Suprapubic skin (tissue), 4 donors: ENCODE measurements at regions not wholly inside any gene's neighbourhood (a gene's known extent, or its start where the extent isn't known, plus 50 kb on each side); places are given as distances from the start of the nearest gene placed in this dataset.

Experiments used
- DNase-seq, 2 donors: peaks; one replicate each; pipeline ENCODE4 v3.0.0-alpha.2; 2019; ENCODE audit warnings: low spot score in 2 of 2
- H3K27ac ChIP-seq: fragments of 200-600 bp; sonication (generic); one replicate; pipeline ENCODE4 v1.5.1; 2019
- H3K27me3 ChIP-seq: fragments of 200-600 bp; sonication (generic); one replicate; pipeline ENCODE4 v1.5.1; 2019
- H3K36me3 ChIP-seq: fragments of 200-600 bp; sonication (generic); one replicate; pipeline ENCODE4 v1.5.1; 2019
- H3K4me1 ChIP-seq: fragments of 200-600 bp; sonication (generic); one replicate; pipeline ENCODE4 v1.5.1; 2019
- H3K4me3 ChIP-seq: fragments of 200-600 bp; sonication (generic); one replicate; pipeline ENCODE4 v1.5.1; 2019; ENCODE audit warnings: mild to moderate bottlenecking
- H3K9me3 ChIP-seq: fragments of 200-600 bp; sonication (generic); one replicate; pipeline ENCODE4 v1.5.1; 2019
- EP300 ChIP-seq: sonication (generic); formaldehyde crosslinking; IDR thresholded peaks from one replicate; pipeline ENCODE4 v1.6.1; 2017; ENCODE audit warnings: antibody characterized with exemption
- POLR2A ChIP-seq, 2 donors: fragments of 450-650 bp; IDR thresholded peaks; one replicate each; pipeline ENCODE4 v1.6.1; 2017; ENCODE audit warnings: antibody characterized with exemption in 2 of 2, mild to moderate bottlenecking in 2 of 2, moderate library complexity in 2 of 2
- POLR2AphosphoS5 ChIP-seq, 3 donors: sonication (generic); formaldehyde crosslinking; IDR thresholded peaks; one replicate each; pipeline ENCODE4 v1.6.1; 2017; ENCODE audit warnings: antibody characterized with exemption in 3 of 3
- WGBS: methylation state at CpG from one replicate; pipeline ENCODE4 v1.1.5; 2018; 5-methylcytosine and 5-hydroxymethylcytosine counted together
- TF ChIP-seq, protein P1 (sequence below), 2 donors: fragments of 200-600 bp in 1 of 2; fragments of 450-650 bp in 1 of 2; sonication (generic) in 1 of 2; IDR thresholded peaks; one replicate each; pipeline ENCODE4 v1.5.1; 2016 to 2019; ENCODE audit warnings: antibody characterized with exemption in 2 of 2, mild to moderate bottlenecking in 1 of 2, moderate library complexity in 1 of 2

DNA sequence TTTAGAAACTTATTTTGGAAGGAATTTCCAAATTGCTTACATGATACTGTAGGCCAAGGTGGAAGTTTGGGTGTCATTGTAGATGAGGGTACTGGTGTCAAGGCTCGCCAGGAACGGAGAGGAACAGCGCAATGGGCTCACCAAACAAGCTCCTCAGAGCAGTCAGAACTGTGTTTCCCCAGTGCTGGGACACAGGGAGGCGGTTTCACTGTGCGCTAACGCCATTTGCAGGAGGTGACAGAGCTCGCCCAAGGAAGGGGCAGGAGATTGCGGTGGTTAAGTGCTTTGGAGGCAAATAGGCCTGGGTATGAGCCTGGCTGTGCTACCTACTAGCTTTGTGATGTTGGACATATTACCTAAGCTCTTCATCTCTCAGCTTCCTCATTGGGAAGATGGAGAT lies 57.3 kb downstream of the HHEX start:
- Histone ChIP-seq H3K4me1 (no peaks in the 10 kb centered on the region), H3K9me3 (no peaks in the 10 kb centered on the region), H3K36me3 (no peaks in the 10 kb centered on the region), H3K4me3 (no peak overlapping the region), H3K27ac (no peak overlapping the region), H3K27me3 (no peaks in the 10 kb centered on the region)
- WGBS: 97% methylated on average over 8 of the region's 8 CpGs
- no peak for TF ChIP-seq POLR2A (IDR thresholded peaks at IDR 0.05)
- no peak for TF ChIP-seq EP300
- TF ChIP-seq, protein P1, sequence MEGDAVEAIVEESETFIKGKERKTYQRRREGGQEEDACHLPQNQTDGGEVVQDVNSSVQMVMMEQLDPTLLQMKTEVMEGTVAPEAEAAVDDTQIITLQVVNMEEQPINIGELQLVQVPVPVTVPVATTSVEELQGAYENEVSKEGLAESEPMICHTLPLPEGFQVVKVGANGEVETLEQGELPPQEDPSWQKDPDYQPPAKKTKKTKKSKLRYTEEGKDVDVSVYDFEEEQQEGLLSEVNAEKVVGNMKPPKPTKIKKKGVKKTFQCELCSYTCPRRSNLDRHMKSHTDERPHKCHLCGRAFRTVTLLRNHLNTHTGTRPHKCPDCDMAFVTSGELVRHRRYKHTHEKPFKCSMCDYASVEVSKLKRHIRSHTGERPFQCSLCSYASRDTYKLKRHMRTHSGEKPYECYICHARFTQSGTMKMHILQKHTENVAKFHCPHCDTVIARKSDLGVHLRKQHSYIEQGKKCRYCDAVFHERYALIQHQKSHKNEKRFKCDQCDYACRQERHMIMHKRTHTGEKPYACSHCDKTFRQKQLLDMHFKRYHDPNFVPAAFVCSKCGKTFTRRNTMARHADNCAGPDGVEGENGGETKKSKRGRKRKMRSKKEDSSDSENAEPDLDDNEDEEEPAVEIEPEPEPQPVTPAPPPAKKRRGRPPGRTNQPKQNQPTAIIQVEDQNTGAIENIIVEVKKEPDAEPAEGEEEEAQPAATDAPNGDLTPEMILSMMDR (IDR thresholded peaks at IDR 0.05): no peak
- no peak for TF ChIP-seq POLR2AphosphoS5 (IDR thresholded peaks at IDR 0.05)
- no peak for DNase-seq

DNA sequence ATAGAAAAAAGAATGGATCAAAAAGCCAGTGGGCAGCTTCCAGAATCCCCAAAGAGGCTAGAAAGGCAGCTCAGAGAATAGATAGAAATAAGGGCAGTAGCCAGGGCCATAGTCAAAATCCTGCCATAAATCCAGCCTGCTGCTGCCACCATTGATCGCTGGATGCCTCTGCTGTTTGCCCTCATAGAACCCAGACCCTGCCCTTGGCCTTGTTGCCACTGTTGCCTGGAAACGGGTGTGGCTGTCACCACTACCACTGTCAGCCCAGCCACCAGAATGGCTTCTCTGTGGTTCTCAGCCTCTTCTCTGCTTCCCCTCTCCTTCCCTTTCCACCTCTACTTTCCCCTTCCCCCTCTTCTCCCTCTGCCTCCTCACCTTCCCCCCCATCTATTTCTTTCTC lies 57.8 kb downstream of the HHEX start:
- DNase-seq: no peak
- no peak for TF ChIP-seq EP300
- TF ChIP-seq POLR2AphosphoS5 (IDR thresholded peaks at IDR 0.05): no peak
- no peak for TF ChIP-seq POLR2A (IDR thresholded peaks at IDR 0.05)
- TF ChIP-seq, protein P1 (IDR thresholded peaks at IDR 0.05): no peak
- no peaks in the 10 kb centered on the region for H3K4me1 ChIP-seq

DNA sequence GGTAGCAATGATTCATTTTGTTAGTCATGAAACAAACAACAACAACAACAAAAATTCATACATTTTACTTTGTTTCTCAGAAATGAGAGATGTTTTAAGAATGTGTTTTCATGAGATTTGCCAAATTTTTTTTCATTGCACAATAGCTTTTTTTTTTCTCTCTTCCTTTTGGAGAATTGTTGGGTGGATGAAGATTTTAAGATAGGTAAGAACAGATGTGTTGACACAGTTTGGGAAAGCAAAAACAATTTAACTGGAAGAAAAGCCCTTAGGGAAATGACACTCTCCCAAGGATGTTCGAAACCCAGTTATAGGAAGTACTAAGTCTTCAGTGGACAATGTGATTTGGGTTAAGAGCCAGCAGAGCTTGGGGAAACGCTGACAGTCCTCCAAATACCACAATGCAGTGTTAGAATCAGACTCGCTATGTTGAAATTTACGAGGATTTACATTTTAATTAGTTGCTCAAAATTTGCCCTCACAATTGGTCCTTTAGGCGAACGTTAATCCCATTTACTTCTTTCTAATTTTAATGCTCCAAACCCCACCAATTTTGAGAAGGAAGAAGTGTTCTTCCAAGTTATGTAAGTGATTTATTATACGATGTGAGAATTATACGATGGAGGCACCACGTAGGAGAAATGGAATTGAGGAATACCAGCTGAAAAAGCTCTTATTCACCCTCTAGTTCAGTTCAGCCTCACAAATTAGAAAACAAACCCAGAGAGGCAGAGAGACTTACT lies 61.2 kb downstream of the HHEX start:
- Histone ChIP-seq H3K4me1 (no peaks in the 10 kb centered on the region), H3K27me3 (no peaks in the 10 kb centered on the region), H3K9me3 (no peaks in the 10 kb centered on the region), H3K27ac (no peak overlapping the region), H3K4me3 (no peak overlapping the region), H3K36me3 (no peaks in the 10 kb centered on the region)
- whole genome bisulfite sequencing: 55% methylated on average over 9 of the region's 9 CpGs
- no peak for TF ChIP-seq POLR2AphosphoS5 (IDR thresholded peaks at IDR 0.05)
- no peak for TF ChIP-seq POLR2A (IDR thresholded peaks at IDR 0.05)
- TF ChIP-seq, protein P1 (IDR thresholded peaks at IDR 0.05): no peak
- TF ChIP-seq EP300: no peak
- DNase-seq: no peak

More for the DNA sequence above, 57.8 kb downstream of the HHEX start:
- 74% methylated on average over 2 of the region's 2 CpGs for WGBS
- Histone ChIP-seq H3K36me3 (no peaks in the 10 kb centered on the region), H3K27ac (no peak overlapping the region), H3K4me3 (no peak overlapping the region), H3K9me3 (no peaks in the 10 kb centered on the region), H3K27me3 (no peaks in the 10 kb centered on the region)

DNA sequence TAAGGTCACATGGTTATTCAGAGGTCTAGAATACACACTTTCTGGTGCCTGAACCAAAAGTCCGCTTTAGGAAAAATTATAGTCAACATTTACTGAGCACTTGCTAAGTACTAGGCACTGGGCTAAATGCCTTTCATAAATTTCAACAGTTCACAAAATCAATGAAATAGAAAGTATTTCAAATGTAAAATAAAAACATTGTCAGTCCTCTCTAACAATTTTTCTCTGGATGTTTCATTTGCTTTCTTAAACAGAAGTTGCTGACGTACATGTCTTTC lies 61.7 kb downstream of the HHEX start:
- Histone ChIP-seq H3K4me3 (no peak overlapping the region), H3K4me1 (no peaks in the 10 kb centered on the region), H3K27ac (no peak overlapping the region), H3K9me3 (no peaks in the 10 kb centered on the region), H3K27me3 (no peaks in the 10 kb centered on the region), H3K36me3 (no peaks in the 10 kb centered on the region)
- DNase-seq: no peak
- TF ChIP-seq EP300: no peak
- TF ChIP-seq, protein P1 (IDR thresholded peaks at IDR 0.05): no peak
- TF ChIP-seq POLR2A (IDR thresholded peaks at IDR 0.05): no peak
- TF ChIP-seq POLR2AphosphoS5 (IDR thresholded peaks at IDR 0.05): no peak
- WGBS: 82% methylated on average over 2 of the region's 2 CpGs

DNA sequence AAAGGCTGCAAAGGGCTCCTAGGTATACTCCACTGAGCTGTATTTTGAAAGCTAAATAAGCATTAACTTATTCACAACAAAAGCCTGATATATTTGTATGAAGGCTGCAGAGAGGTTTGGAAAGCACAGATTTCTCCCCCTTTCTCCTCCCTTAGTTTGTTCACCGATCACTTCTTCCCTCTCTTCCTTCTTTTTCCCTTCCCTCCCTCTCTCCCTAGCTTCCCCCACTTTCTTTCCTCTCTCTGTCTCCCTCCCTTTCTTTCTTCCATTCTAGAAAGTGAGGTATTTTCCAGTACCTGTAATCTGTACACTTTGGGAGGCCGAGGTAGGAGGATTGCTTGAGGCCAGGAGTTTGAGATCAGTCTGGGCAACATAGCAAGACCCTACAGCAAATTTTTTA lies 62.1 kb downstream of the HHEX start:
- DNase-seq: no peak
- Histone ChIP-seq H3K4me3 (no peak overlapping the region), H3K27ac (no peak overlapping the region), H3K9me3 (no peaks in the 10 kb centered on the region), H3K27me3 (no peaks in the 10 kb centered on the region), H3K4me1 (no peaks in the 10 kb centered on the region), H3K36me3 (no peaks in the 10 kb centered on the region)
- WGBS: 84% methylated on average over 2 of the region's 2 CpGs
- no peak for TF ChIP-seq POLR2A (IDR thresholded peaks at IDR 0.05)
- TF ChIP-seq POLR2AphosphoS5 (IDR thresholded peaks at IDR 0.05): no peak
- TF ChIP-seq, protein P1 (IDR thresholded peaks at IDR 0.05): no peak
